IMR-90 (cell line): ENCODE measurements at regions not wholly inside any gene's neighbourhood (a gene's known extent, or its start where the extent isn't known, plus 50 kb on each side); places are given as distances from the start of the nearest gene placed in this dataset.

Experiments used
- ATAC-seq: fragments of 200-7000 bp; cut with Tn5 transposase; 2 replicates; pipeline ENCODE4 v1.9.1; 2020; ENCODE audit warnings: low read depth, mild to moderate bottlenecking, moderate library complexity
- BruUV-seq: library from RNA; stranded (reverse); fragments of 400-500 nt; replicated peaks from 2 replicates; lab custom pipeline; 2021; lab: Mats Ljungman, UMichigan
- CTCF ChIA-PET: fragments of 300-600 bp; formaldehyde crosslinking; extraction: SDS; loops from one replicate; lab custom pipeline; 2021; ENCODE audit warnings: antibody characterized with exemption; lab: Yijun Ruan, JAX
- POLR2A ChIA-PET: fragments of 300-600 bp; sonication (Branson Sonifier 250); formaldehyde crosslinking; loops from one replicate; lab custom pipeline; 2022; ENCODE audit warnings: antibody characterized with exemption; ENCODE audit not compliant: unreplicated experiment; lab: Charles Lee
- DNase-seq: peaks from one replicate; pipeline ENCODE4 v3.0.0; 2013
- H2AFZ ChIP-seq: replicated peaks from 2 replicates; pipeline ENCODE3; 2013; ENCODE audit warnings: low read length, mild to moderate bottlenecking; ENCODE audit not compliant: poor library complexity
- H2AK5ac ChIP-seq: 2 replicates; pipeline ENCODE4 v1.6.1; 2013; ENCODE audit warnings: low read depth, low read length, inconsistent platforms
- H2AK9ac ChIP-seq: replicated peaks from 2 replicates; pipeline ENCODE3; 2013; ENCODE audit warnings: mild to moderate bottlenecking, low read depth, low read length, moderate library complexity; ENCODE audit not compliant: poor library complexity
- H2BK120ac ChIP-seq: 2 replicates; pipeline ENCODE4 v1.6.1; 2013; ENCODE audit warnings: low read depth, low read length, inconsistent platforms
- H2BK15ac ChIP-seq: 3 replicates; pipeline ENCODE4 v1.6.1; 2013; ENCODE audit warnings: low read depth, low read length, inconsistent platforms
- H2BK20ac ChIP-seq: 2 replicates; pipeline ENCODE4 v1.6.1; 2013; ENCODE audit warnings: low read depth, mild to moderate bottlenecking, inconsistent platforms, low read length, moderate library complexity
- H2BK5ac ChIP-seq: 2 replicates; pipeline ENCODE4 v1.6.1; 2013; ENCODE audit warnings: mild to moderate bottlenecking, low read depth, low read length, inconsistent platforms; ENCODE audit not compliant: poor library complexity, severe bottlenecking
- H3K14ac ChIP-seq: replicated peaks from 2 replicates; pipeline ENCODE4 v1.6.1; 2013; ENCODE audit warnings: low read depth, low read length, inconsistent platforms
- H3K18ac ChIP-seq: 2 replicates; pipeline ENCODE4 v1.6.1; 2013; ENCODE audit warnings: low read depth, low read length, control low read depth
- H3K23ac ChIP-seq: 2 replicates; pipeline ENCODE4 v1.6.1; 2013; ENCODE audit warnings: low read depth, low read length, inconsistent platforms
- H3K27ac ChIP-seq: 2 replicates; pipeline ENCODE4 v1.5.1; 2013; ENCODE audit warnings: mild to moderate bottlenecking, control low read depth, low read length; ENCODE audit not compliant: insufficient read depth
- H3K27me3 ChIP-seq: 2 replicates; pipeline ENCODE4 v1.6.1; 2013; ENCODE audit warnings: low read length; ENCODE audit not compliant: control insufficient read depth, insufficient read depth
- H3K36me3 ChIP-seq: 2 replicates; pipeline ENCODE4 v1.6.1; 2013; ENCODE audit warnings: low read length, mixed read lengths; ENCODE audit not compliant: control insufficient read depth, insufficient read depth
- H3K4ac ChIP-seq: 2 replicates; pipeline ENCODE4 v1.6.1; 2013; ENCODE audit warnings: low read depth, low read length, inconsistent platforms
- H3K4me1 ChIP-seq: 2 replicates; pipeline ENCODE4 v1.6.1; 2013; ENCODE audit warnings: low read length, mixed read lengths; ENCODE audit not compliant: control insufficient read depth, insufficient read depth
- H3K4me2 ChIP-seq: 2 replicates; pipeline ENCODE4 v1.6.1; 2013; ENCODE audit warnings: low read depth, mild to moderate bottlenecking, control low read depth, low read length, moderate library complexity
- H3K4me3 ChIP-seq: 2 replicates; pipeline ENCODE4 v1.5.1; 2013; ENCODE audit warnings: low read depth, mild to moderate bottlenecking, control low read depth, low read length, moderate library complexity; ENCODE audit not compliant: insufficient read depth
- H3K56ac ChIP-seq: 2 replicates; pipeline ENCODE4 v1.6.1; 2013; ENCODE audit warnings: low read length, inconsistent platforms; ENCODE audit not compliant: insufficient read depth; ENCODE audit errors: extremely low read depth
- H3K79me1 ChIP-seq, 2 experiments: 2 replicates each; pipeline ENCODE4 v1.6.1; 2013; ENCODE audit warnings: low read length in 2 of 2, inconsistent platforms in 1 of 2, low read depth in 1 of 2
- H3K9ac ChIP-seq: 2 replicates; pipeline ENCODE4 v1.6.1; 2013; ENCODE audit warnings: low read depth, low read length, control low read depth
- H3K9me1 ChIP-seq: 2 replicates; pipeline ENCODE4 v1.6.1; 2013; ENCODE audit warnings: low read length, inconsistent platforms; ENCODE audit not compliant: insufficient read depth
- H3K9me3 ChIP-seq: 2 replicates; pipeline ENCODE4 v1.6.1; 2013; ENCODE audit warnings: low read length; ENCODE audit not compliant: control insufficient read depth, insufficient read depth
- H4K20me1 ChIP-seq: 2 replicates; pipeline ENCODE4 v1.6.1; 2013; ENCODE audit warnings: low read length, inconsistent platforms; ENCODE audit not compliant: insufficient read depth
- H4K5ac ChIP-seq: 2 replicates; pipeline ENCODE4 v1.6.1; 2013; ENCODE audit warnings: mild to moderate bottlenecking, low read depth, low read length, control low read depth
- H4K8ac ChIP-seq, 2 experiments: 2 replicates each; pipeline ENCODE4 v1.6.1; 2013; ENCODE audit warnings: low read depth in 2 of 2, low read length in 2 of 2, control low read depth in 1 of 2, inconsistent platforms in 1 of 2
- H4K91ac ChIP-seq: 2 replicates; pipeline ENCODE4 v1.6.1; 2013; ENCODE audit warnings: low read depth, low read length, inconsistent platforms; ENCODE audit not compliant: insufficient read depth
- BHLHE40 ChIP-seq: fragments of 150-350 bp; IDR thresholded peaks from 2 replicates; pipeline ENCODE4 v1.6.1; 2016; ENCODE audit warnings: mild to moderate bottlenecking, low read depth, low read length
- CEBPB ChIP-seq: IDR thresholded peaks from 2 replicates; pipeline ENCODE4 v1.6.1; 2012; ENCODE audit warnings: low read depth, low read length, improper control_type of control experiment
- CHD1 ChIP-seq: IDR thresholded peaks from 2 replicates; pipeline ENCODE4 v1.6.1; 2012; ENCODE audit warnings: low read depth, low read length, improper control_type of control experiment
- FOS ChIP-seq: fragments of 150-350 bp; IDR thresholded peaks from 2 replicates; pipeline ENCODE4 v1.6.1; 2016; ENCODE audit warnings: low read depth, low read length
- NFE2L2 ChIP-seq: fragments of 150-350 bp; IDR thresholded peaks from 2 replicates; pipeline ENCODE4 v1.6.1; 2016; ENCODE audit warnings: low read depth, mild to moderate bottlenecking, low read length
- RAD21 ChIP-seq: IDR thresholded peaks from 2 replicates; pipeline ENCODE4 v1.6.1; 2012; ENCODE audit warnings: low read length, improper control_type of control experiment
- RFX5 ChIP-seq: IDR thresholded peaks from 2 replicates; pipeline ENCODE4 v1.8.0; 2012; ENCODE audit warnings: low read depth, mild to moderate bottlenecking, low read length, moderate library complexity
- SMC3 ChIP-seq: fragments of 150-350 bp; IDR thresholded peaks from 2 replicates; pipeline ENCODE4 v1.6.1; 2016; ENCODE audit warnings: low read depth, mild to moderate bottlenecking, antibody characterized with exemption, low read length, moderate library complexity
- WGBS, 2 experiments: methylation state at CpG; one replicate each; pipeline versions ENCODE4 v1.1.5 to v1.1.7; 2013; ENCODE audit warnings: missing lambda C conversion rate in 2 of 2; ENCODE audit not compliant: insufficient read length in 1 of 2; ENCODE audit errors: extremely low coverage in 2 of 2; 5-methylcytosine and 5-hydroxymethylcytosine counted together
- dilution Hi-C: fragments of 300-500 bp; cut with HindIII; formaldehyde crosslinking; loops from one replicate; pipeline ENCODE4 v1.14.3; 2018; ENCODE audit warnings: low sequenced_read_pairs; ENCODE audit not compliant: unreplicated experiment
- in situ Hi-C: fragments of 300-500 bp; cut with MboI; formaldehyde crosslinking; loops from 3 replicates; pipeline ENCODE4 v1.14.3; 2019; ENCODE audit warnings: low sequenced_read_pairs, inconsistent platforms, mixed read lengths
- intact Hi-C: fragments of 100-400 bp; cut with micrococcal nuclease; formaldehyde crosslinking; loops from 2 replicates; pipeline ENCODE4 v1.10.0; 2022
- TF ChIP-seq, protein P1 (sequence below): fragments of 150-350 bp; IDR thresholded peaks from 2 replicates; pipeline ENCODE4 v1.6.1; 2016; ENCODE audit warnings: low read depth, mild to moderate bottlenecking, low read length, moderate library complexity, borderline replicate concordance

DNA sequence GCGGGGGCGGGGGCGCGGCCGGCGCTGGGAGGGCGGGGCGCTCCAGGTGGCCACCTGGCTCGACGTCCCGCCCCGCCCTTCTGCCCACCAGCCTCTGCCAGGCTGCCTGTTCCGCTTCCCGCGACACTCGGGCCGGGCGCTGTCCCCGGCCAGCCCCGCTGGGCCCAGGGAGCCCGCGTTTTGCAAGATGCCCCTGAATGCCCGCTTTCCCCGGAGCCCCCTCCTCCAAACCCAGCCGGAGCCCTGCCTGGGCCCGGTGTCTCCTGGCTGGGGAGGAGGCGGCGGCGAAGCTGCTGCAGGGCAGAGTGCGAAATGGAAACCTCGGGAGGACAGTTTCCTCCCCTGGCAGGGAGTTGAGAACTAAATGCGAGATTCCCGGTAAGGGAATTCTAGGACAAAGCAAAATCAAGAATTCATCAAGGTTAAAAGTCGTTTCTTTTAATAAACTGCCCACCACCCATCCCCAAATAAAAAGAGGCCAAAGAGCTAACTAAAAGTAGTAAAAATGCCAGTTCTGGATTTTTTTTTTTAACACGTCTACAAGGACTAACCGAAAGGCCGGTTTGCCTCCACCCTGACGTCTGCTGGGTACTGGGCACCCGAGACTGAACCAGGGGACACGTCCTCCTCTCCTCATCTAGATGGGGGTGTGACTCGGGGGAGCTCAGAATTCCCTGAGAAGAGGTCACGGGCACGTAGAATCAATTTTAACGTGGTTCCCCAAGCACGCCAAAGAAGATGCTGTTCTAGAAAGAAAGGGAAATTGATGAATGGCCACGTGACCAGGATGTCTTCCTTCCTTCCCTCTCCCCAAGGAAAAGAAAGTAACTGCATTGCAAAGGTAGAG is 200.4 kb upstream of the NFE2L3 start:
- Histone ChIP-seq H4K8ac (no peak overlapping the region), H3K27ac (no peak overlapping the region), H3K36me3 (no peaks in the 10 kb centered on the region), H3K4ac (no peak overlapping the region), H3K23ac (no peak overlapping the region), H2AK5ac (no peak overlapping the region), H3K9me3 (no peaks in the 10 kb centered on the region), H2BK15ac (no peak overlapping the region), H3K9ac (no peak overlapping the region), H3K18ac (no peak overlapping the region), H3K4me3 (peak overlapping the region; percentile 2), H3K79me1 (no peaks in the 10 kb centered on the region), H3K9me1 (no peaks in the 10 kb centered on the region), H3K14ac (no peak overlapping the region), H2AK9ac (no peak overlapping the region), H3K27me3 (peaks cover 38% of the 10 kb centered on the region), H2BK5ac (no peak overlapping the region), H4K91ac (no peak overlapping the region), H3K4me1 (no peaks in the 10 kb centered on the region), H3K56ac (no peak overlapping the region), H2BK120ac (no peak overlapping the region), H2BK20ac (no peak overlapping the region), H4K20me1 (no peaks in the 10 kb centered on the region), H3K4me2 (peak overlapping the region; percentile 3; the same call in 1 of the 2 replicates), H2AFZ (peak overlapping the region; percentile 69), H4K5ac (no peak overlapping the region)
- CTCF ChIA-PET = no interaction called here
- POLR2A ChIA-PET = interaction anchor here (0.6 kb wide), 1 partner anchor 36 kb away, joined by 6 read pairs; no protein-coding TSS in a partner anchor
- no CpG with 5 or more reads among the region's 46 CpGs for WGBS, 2 experiments
- intact Hi-C loops = no loop called here
- TF ChIP-seq BHLHE40 (no peak), CEBPB (no peak), FOS (no peak), CHD1 (no peak), SMC3 (no peak), RFX5 (no peak), NFE2L2 (no peak), RAD21 (no peak)
- TF ChIP-seq, protein P1, sequence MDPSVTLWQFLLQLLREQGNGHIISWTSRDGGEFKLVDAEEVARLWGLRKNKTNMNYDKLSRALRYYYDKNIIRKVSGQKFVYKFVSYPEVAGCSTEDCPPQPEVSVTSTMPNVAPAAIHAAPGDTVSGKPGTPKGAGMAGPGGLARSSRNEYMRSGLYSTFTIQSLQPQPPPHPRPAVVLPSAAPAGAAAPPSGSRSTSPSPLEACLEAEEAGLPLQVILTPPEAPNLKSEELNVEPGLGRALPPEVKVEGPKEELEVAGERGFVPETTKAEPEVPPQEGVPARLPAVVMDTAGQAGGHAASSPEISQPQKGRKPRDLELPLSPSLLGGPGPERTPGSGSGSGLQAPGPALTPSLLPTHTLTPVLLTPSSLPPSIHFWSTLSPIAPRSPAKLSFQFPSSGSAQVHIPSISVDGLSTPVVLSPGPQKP = no peak
- DNase-seq (no peak), ATAC-seq (peak; percentile 24)
- in situ Hi-C loops = no loop called here
- no TSS peak for BruUV-seq
- dilution Hi-C loops = no loop called here
